HFF-Myc (cell line): ENCODE measurements at regions not wholly inside any gene's neighbourhood (a gene's known extent, or its start where the extent isn't known, plus 50 kb on each side); places are given as distances from the start of the nearest gene placed in this dataset.

Source experiments
- DNase-seq: peaks from one replicate; pipeline ENCODE4 v3.0.0-alpha.2; 2011; ENCODE audit warnings: low read depth; ENCODE audit errors: extremely low read depth
- H3K4me3 ChIP-seq: replicated peaks from 2 replicates; pipeline ENCODE4 v1.5.1; 2011; ENCODE audit warnings: low read depth, mild to moderate bottlenecking, control low read depth, low read length
- CTCF ChIP-seq: IDR thresholded peaks from 2 replicates; pipeline ENCODE4 v1.5.1; 2012; ENCODE audit warnings: mild to moderate bottlenecking, low read depth, low read length, control low read depth; ENCODE audit errors: missing control alignments

- no peak for DNase-seq
- TF ChIP-seq CTCF, result no peak
- H3K4me3 ChIP-seq, result no peak overlapping the region
These were observed 57.9 kb upstream of the GJB5 start for GRCh38 chr1:34696981-34697380.

GRCh38 chr1:34697818-34698217 is 57.0 kb upstream of the GJB5 start:
- no peak for DNase-seq
- no peak overlapping the region for H3K4me3 ChIP-seq
- no peak for TF ChIP-seq CTCF

GRCh38 chr1:34701326-34702060 is 53.4 kb upstream of the GJB5 start:
- no peak for DNase-seq
- no peak overlapping the region for H3K4me3 ChIP-seq
- TF ChIP-seq CTCF, result no peak
